K562 (cell line): ENCODE measurements at regions not wholly inside any gene's neighbourhood (a gene's known extent, or its start where the extent isn't known, plus 50 kb on each side); places are given as distances from the start of the nearest gene placed in this dataset.

ENCODE experiments used
- FOXJ2 ChIP-seq: fragments of 200-800 bp; sonication (Bioruptor generic); IDR thresholded peaks from 2 replicates; pipeline ENCODE4 v1.6.1; 2016; ENCODE audit warnings: missing genetic modification characterization, missing compliant biosample characterization
- HMG20B ChIP-seq: fragments of 250-450 bp; sonication (Bioruptor Pico); IDR thresholded peaks from 2 replicates; pipeline ENCODE4 v1.5.0; 2021; ENCODE audit warnings: mild to moderate bottlenecking
- IRF2 ChIP-seq: sonication (generic); formaldehyde crosslinking; IDR thresholded peaks from 2 replicates; pipeline ENCODE4 v1.8.1; 2022; ENCODE audit warnings: mild to moderate bottlenecking, missing genetic modification reagents
- MEF2D ChIP-seq: conservative IDR thresholded peaks from 2 replicates; pipeline ENCODE4 v1.6.1; 2016; ENCODE audit warnings: low read depth, missing genetic modification characterization, missing compliant biosample characterization
- NR2C1 ChIP-seq, 2 experiments: fragments of 450-650 bp; IDR thresholded peaks; 2 replicates each; pipeline ENCODE4 v1.6.1; 2017; ENCODE audit warnings: mild to moderate bottlenecking in 2 of 2, antibody characterized with exemption in 1 of 2, inconsistent platforms in 1 of 2, missing compliant biosample characterization in 1 of 2, missing genetic modification characterization in 1 of 2
- PHB2 ChIP-seq: fragments of 450-650 bp; IDR thresholded peaks from 2 replicates; pipeline ENCODE4 v1.6.1; 2017; ENCODE audit warnings: low read depth
- PPARD ChIP-seq: fragments of 250-450 bp; sonication (Bioruptor Pico); IDR thresholded peaks from 2 replicates; pipeline ENCODE4 v1.8.0; 2022; ENCODE audit warnings: inconsistent platforms, mild to moderate bottlenecking, moderate library complexity
- PTTG1 ChIP-seq: fragments of 450-650 bp; IDR thresholded peaks from 2 replicates; pipeline ENCODE4 v1.6.1; 2016; ENCODE audit warnings: low read depth, mild to moderate bottlenecking, missing genetic modification characterization, missing compliant biosample characterization
- THAP7 ChIP-seq: fragments of 250-450 bp; sonication (Bioruptor Pico); IDR thresholded peaks from 2 replicates; pipeline ENCODE4 v1.5.0; 2021
- ZBTB26 ChIP-seq: fragments of 450-650 bp; formaldehyde crosslinking; IDR thresholded peaks from 2 replicates; pipeline ENCODE4 v1.4.0; 2022; ENCODE audit warnings: missing genetic modification characterization
- ZNF740 ChIP-seq, 3 experiments: fragments of 200-800 bp in 1 of 3; sonication (Bioruptor generic) in 1 of 3; sonication (generic) in 1 of 3; formaldehyde crosslinking in 1 of 3; IDR thresholded peaks; 2 replicates each; pipeline versions ENCODE4 v1.6.1 to v1.8.0; 2016 to 2022; ENCODE audit warnings: mild to moderate bottlenecking in 2 of 3, missing compliant biosample characterization in 2 of 3, missing genetic modification characterization in 2 of 3, missing genetic modification reagents in 1 of 3
- TF ChIP-seq, protein P1 (sequence below), 2 experiments: fragments of 450-650 bp; IDR thresholded peaks; 2 replicates each; pipeline ENCODE4 v1.6.1; 2016; ENCODE audit warnings: mild to moderate bottlenecking in 2 of 2, borderline replicate concordance in 1 of 2, low read depth in 1 of 2, moderate library complexity in 1 of 2
- TF ChIP-seq, protein P2 (sequence below), 2 experiments: IDR thresholded peaks; 2 replicates each; pipeline ENCODE4 v1.6.1; 2011; ENCODE audit warnings: borderline replicate concordance in 1 of 2, control low read depth in 1 of 2, low read depth in 1 of 2, low read length in 1 of 2, mild to moderate bottlenecking in 1 of 2, mixed read lengths in 1 of 2, moderate library complexity in 1 of 2; ENCODE audit not compliant: insufficient read depth in 1 of 2, insufficient read length in 1 of 2, poor library complexity in 1 of 2, severe bottlenecking in 1 of 2; ENCODE audit errors: extremely low read depth in 1 of 2

GRCh38 chr16:52171481-52171880 lies 375.5 kb downstream of the TOX3 start (continued):
- TF ChIP-seq, protein P1, sequence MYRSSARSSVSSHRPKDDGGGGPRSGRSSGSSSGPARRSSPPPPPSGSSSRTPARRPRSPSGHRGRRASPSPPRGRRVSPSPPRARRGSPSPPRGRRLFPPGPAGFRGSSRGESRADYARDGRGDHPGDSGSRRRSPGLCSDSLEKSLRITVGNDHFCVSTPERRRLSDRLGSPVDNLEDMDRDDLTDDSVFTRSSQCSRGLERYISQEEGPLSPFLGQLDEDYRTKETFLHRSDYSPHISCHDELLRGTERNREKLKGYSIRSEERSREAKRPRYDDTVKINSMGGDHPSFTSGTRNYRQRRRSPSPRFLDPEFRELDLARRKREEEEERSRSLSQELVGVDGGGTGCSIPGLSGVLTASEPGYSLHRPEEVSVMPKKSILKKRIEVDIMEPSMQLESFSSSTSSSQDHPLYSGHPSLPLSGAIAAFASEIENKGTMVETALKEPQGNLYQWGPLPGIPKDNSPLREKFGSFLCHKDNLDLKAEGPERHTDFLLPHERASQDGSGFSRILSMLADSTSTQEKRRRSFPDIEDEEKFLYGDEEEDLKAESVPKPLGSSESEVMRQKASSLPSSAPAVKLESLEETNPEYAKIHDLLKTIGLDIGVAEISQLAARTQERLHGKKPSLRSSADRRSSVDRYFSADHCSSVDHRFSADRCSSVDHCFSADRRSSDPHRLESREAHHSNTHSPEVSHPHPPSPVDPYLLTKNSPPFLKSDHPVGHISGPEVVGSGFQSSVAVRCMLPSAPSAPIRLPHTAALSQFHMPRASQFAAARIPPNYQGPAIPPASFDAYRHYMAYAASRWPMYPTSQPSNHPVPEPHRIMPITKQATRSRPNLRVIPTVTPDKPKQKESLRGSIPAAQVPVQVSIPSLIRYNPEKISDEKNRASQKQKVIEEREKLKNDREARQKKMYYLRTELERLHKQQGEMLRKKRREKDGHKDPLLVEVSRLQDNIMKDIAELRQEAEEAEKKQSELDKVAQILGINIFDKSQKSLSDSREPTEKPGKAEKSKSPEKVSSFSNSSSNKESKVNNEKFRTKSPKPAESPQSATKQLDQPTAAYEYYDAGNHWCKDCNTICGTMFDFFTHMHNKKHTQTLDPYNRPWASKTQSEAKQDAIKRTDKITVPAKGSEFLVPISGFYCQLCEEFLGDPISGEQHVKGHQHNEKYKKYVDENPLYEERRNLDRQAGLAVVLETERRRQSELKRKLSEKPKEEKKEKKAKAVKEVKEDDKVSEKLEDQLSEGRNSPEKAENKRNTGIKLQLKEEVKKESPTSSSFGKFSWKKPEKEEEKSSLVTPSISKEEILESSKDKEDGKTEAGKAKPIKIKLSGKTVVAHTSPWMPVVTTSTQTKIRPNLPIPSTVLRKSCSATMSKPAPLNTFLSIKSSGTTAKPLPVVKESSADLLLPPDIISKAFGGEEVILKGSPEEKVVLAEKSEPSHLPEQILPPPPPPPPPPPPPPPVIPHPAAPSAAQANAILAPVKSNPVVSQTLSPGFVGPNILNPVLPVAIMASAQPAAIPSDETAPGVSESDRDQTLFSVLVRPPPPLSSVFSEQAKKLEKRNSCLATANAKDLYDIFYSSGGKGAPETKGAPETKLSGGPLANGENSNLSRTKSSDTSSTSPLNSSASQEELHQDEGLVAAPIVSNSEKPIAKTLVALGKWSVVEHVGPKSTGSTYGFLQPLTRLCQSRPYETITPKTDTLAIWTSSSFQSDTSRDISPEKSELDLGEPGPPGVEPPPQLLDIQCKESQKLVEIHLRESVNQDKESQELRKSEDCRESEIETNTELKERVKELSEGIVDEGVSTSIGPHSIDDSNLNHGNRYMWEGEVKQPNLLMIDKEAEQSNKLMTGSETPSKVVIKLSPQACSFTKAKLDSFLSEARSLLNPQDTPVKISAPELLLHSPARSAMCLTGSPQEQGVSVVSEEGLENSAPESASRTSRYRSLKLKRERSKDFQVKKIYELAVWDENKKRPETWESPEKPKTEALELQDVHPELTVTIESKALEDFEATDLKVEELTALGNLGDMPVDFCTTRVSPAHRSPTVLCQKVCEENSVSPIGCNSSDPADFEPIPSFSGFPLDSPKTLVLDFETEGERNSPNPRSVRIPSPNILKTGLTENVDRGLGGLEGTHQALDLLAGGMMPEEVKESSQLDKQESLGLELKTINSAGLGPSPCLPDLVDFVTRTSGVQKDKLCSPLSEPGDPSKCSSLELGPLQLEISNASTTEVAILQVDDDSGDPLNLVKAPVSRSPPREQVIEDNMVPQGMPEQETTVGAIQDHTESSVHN (IDR thresholded peaks at IDR 0.05; ENCODE audit: borderline replicate concordance in 1 of 2, low read depth in 1 of 2) = no peak
- TF ChIP-seq THAP7 (CRISPR knock-in tag) (no peak), PPARD (CRISPR knock-in tag) (no peak), ZBTB26 (CRISPR knock-in tag) (no peak), IRF2 (CRISPR knock-in tag) (no peak), NR2C1 (IDR thresholded peaks at IDR 0.05) (no peak), NR2C1 (tag; IDR thresholded peaks at IDR 0.05) (no peak), PTTG1 (tag) (no peak), HMG20B (CRISPR knock-in tag) (no peak), MEF2D (tag) (no peak), ZNF740 (CRISPR knock-in tag; IDR thresholded peaks at IDR 0.05) (no peak), ZNF740 (tag; IDR thresholded peaks at IDR 0.05) (no peak), FOXJ2 (tag) (no peak), PHB2 (no peak)
- TF ChIP-seq, protein P2, sequence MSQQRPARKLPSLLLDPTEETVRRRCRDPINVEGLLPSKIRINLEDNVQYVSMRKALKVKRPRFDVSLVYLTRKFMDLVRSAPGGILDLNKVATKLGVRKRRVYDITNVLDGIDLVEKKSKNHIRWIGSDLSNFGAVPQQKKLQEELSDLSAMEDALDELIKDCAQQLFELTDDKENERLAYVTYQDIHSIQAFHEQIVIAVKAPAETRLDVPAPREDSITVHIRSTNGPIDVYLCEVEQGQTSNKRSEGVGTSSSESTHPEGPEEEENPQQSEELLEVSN (IDR thresholded peaks at IDR 0.05; ENCODE audit: borderline replicate concordance in 1 of 2, extremely low read depth in 1 of 2, insufficient read depth in 1 of 2, insufficient read length in 1 of 2, low read depth in 1 of 2, low read length in 1 of 2, poor library complexity in 1 of 2, severe bottlenecking in 1 of 2) = no peak
